ENCODE measurements at regions not wholly inside any gene's neighbourhood (a gene's known extent, or its start where the extent isn't known, plus 50 kb on each side); places are given as distances from the start of the nearest gene placed in this dataset.

GRCh38 chr2:66217039-66217585, 217.8 kb upstream of the MEIS1 start:
- no peaks in the 10 kb centered on the region for H3K79me2 ChIP-seq (ENCODE audit: insufficient read depth, low read length)
- no peak overlapping the region for H2AFZ ChIP-seq (ENCODE audit: low read depth, low read length, severe bottlenecking)
- no peaks in the 10 kb centered on the region for H3K9me3 ChIP-seq (ENCODE audit: insufficient read depth, low read length)
- H3K27me3 ChIP-seq (ENCODE audit: low read length): no peaks in the 10 kb centered on the region
- no peak overlapping the region for H3K9ac ChIP-seq (ENCODE audit: low read length)
- no peak overlapping the region for H3K4me3 ChIP-seq (ENCODE audit: insufficient read depth, low read length, poor library complexity, severe bottlenecking)
- H3K36me3 ChIP-seq (ENCODE audit: low read length): no peaks in the 10 kb centered on the region
- H4K20me1 ChIP-seq (ENCODE audit: low read depth, low read length): no peaks in the 10 kb centered on the region
- no peak for TF ChIP-seq CTCF (IDR thresholded peaks at IDR 0.05; ENCODE audit: insufficient read depth, low read length, poor library complexity, severe bottlenecking)
- TF ChIP-seq EZH2phosphoT487 (conservative IDR thresholded peaks at IDR 0.05; ENCODE audit: low read length): no peak
- no peak overlapping the region for H3K27ac ChIP-seq (ENCODE audit: low read depth, low read length)
- H3F3A ChIP-seq (ENCODE audit: insufficient read depth): no peaks in the 10 kb centered on the region
- no peaks in the 10 kb centered on the region for H3K9me2 ChIP-seq (replicated peaks; ENCODE audit: insufficient read depth, low read length)
- H3K4me2 ChIP-seq (ENCODE audit: low read depth, low read length, poor library complexity, severe bottlenecking): no peak overlapping the region

- H3K4me3 ChIP-seq (ENCODE audit: insufficient read depth, low read length, poor library complexity, severe bottlenecking): no peak overlapping the region
- no peak overlapping the region for H3K4me2 ChIP-seq (ENCODE audit: low read depth, low read length, poor library complexity, severe bottlenecking)
- H3K27me3 ChIP-seq (ENCODE audit: low read length): no peaks in the 10 kb centered on the region
- H2AFZ ChIP-seq (ENCODE audit: low read depth, low read length, severe bottlenecking): no peak overlapping the region
- H3F3A ChIP-seq (ENCODE audit: insufficient read depth): no peaks in the 10 kb centered on the region
- TF ChIP-seq CTCF (IDR thresholded peaks at IDR 0.05; ENCODE audit: insufficient read depth, low read length, poor library complexity, severe bottlenecking) (no peak), EZH2phosphoT487 (conservative IDR thresholded peaks at IDR 0.05; ENCODE audit: low read length) (no peak)
- H3K9me2 ChIP-seq (replicated peaks; ENCODE audit: insufficient read depth, low read length): no peaks in the 10 kb centered on the region
- no peak overlapping the region for H3K9ac ChIP-seq (ENCODE audit: low read length)
- no peaks in the 10 kb centered on the region for H3K36me3 ChIP-seq (ENCODE audit: low read length)
- no peaks in the 10 kb centered on the region for H4K20me1 ChIP-seq (ENCODE audit: low read depth, low read length)
- no peak overlapping the region for H3K27ac ChIP-seq (ENCODE audit: low read depth, low read length)
- no peaks in the 10 kb centered on the region for H3K9me3 ChIP-seq (ENCODE audit: insufficient read depth, low read length)
- H3K79me2 ChIP-seq (ENCODE audit: insufficient read depth, low read length): no peaks in the 10 kb centered on the region
Measured at GRCh38 chr2:66212749-66213148, 222.2 kb upstream of the MEIS1 start.

- H4K20me1 ChIP-seq (ENCODE audit: low read depth, low read length): no peaks in the 10 kb centered on the region
- no peaks in the 10 kb centered on the region for H3K9me3 ChIP-seq (ENCODE audit: insufficient read depth, low read length)
- no peaks in the 10 kb centered on the region for H3K79me2 ChIP-seq (ENCODE audit: insufficient read depth, low read length)
- H3K4me2 ChIP-seq (ENCODE audit: low read depth, low read length, poor library complexity, severe bottlenecking): no peak overlapping the region
- H3K9me2 ChIP-seq (replicated peaks; ENCODE audit: insufficient read depth, low read length): no peaks in the 10 kb centered on the region
- no peak overlapping the region for H2AFZ ChIP-seq (ENCODE audit: low read depth, low read length, severe bottlenecking)
- H3K36me3 ChIP-seq (ENCODE audit: low read length): no peaks in the 10 kb centered on the region
- TF ChIP-seq EZH2phosphoT487 (conservative IDR thresholded peaks at IDR 0.05; ENCODE audit: low read length) (no peak), CTCF (IDR thresholded peaks at IDR 0.05; ENCODE audit: insufficient read depth, low read length, poor library complexity, severe bottlenecking) (no peak)
- H3K27me3 ChIP-seq (ENCODE audit: low read length): no peaks in the 10 kb centered on the region
- no peak overlapping the region for H3K4me3 ChIP-seq (ENCODE audit: insufficient read depth, low read length, poor library complexity, severe bottlenecking)
- H3F3A ChIP-seq (ENCODE audit: insufficient read depth): no peaks in the 10 kb centered on the region
- no peak overlapping the region for H3K27ac ChIP-seq (ENCODE audit: low read depth, low read length)
- H3K9ac ChIP-seq (ENCODE audit: low read length): no peak overlapping the region
Measured at GRCh38 chr2:66202586-66202985, 232.3 kb upstream of the MEIS1 start.
